BJ (cell line): ENCODE measurements at regions not wholly inside any gene's neighbourhood (a gene's known extent, or its start where the extent isn't known, plus 50 kb on each side); places are given as distances from the start of the nearest gene placed in this dataset.
"Not testable (repeated sequence)": the region's sequence is repeated elsewhere in the genome, so short reads cannot be mapped to it uniquely, and the experiment has no call there.

Experiments used
- CTCF ChIA-PET: fragments of 350-600 bp; formaldehyde crosslinking; extraction: SDS; loops from one replicate; lab custom pipeline; 2021; ENCODE audit warnings: antibody characterized with exemption, inconsistent platforms; lab: Yijun Ruan, JAX
- POLR2A ChIA-PET: fragments of 300-600 bp; sonication (Branson Sonifier 250); formaldehyde crosslinking; extraction: SDS; loops from one replicate; lab custom pipeline; 2021; ENCODE audit warnings: antibody characterized with exemption; lab: Charles Lee
- DNase-seq: peaks from one replicate; pipeline ENCODE4 v3.0.0-alpha.2; 2011; ENCODE audit warnings: low read depth
- H3K27me3 ChIP-seq: 2 replicates; pipeline ENCODE4 v1.6.0; 2011; ENCODE audit warnings: low read length; ENCODE audit not compliant: control insufficient read depth, insufficient read depth
- H3K36me3 ChIP-seq: 2 replicates; pipeline ENCODE4 v1.5.1; 2011; ENCODE audit warnings: low read length; ENCODE audit not compliant: control insufficient read depth, insufficient read depth
- H3K4me3 ChIP-seq: 2 replicates; pipeline ENCODE4 v1.5.1; 2011; ENCODE audit warnings: low read depth, mild to moderate bottlenecking, control low read depth, low read length
- TF ChIP-seq, protein P1 (sequence below): IDR thresholded peaks from 2 replicates; pipeline ENCODE4 v1.5.1; 2011; ENCODE audit warnings: low read depth, mild to moderate bottlenecking, control low read depth, inconsistent platforms, low read length, moderate library complexity; ENCODE audit not compliant: insufficient read depth

DNA sequence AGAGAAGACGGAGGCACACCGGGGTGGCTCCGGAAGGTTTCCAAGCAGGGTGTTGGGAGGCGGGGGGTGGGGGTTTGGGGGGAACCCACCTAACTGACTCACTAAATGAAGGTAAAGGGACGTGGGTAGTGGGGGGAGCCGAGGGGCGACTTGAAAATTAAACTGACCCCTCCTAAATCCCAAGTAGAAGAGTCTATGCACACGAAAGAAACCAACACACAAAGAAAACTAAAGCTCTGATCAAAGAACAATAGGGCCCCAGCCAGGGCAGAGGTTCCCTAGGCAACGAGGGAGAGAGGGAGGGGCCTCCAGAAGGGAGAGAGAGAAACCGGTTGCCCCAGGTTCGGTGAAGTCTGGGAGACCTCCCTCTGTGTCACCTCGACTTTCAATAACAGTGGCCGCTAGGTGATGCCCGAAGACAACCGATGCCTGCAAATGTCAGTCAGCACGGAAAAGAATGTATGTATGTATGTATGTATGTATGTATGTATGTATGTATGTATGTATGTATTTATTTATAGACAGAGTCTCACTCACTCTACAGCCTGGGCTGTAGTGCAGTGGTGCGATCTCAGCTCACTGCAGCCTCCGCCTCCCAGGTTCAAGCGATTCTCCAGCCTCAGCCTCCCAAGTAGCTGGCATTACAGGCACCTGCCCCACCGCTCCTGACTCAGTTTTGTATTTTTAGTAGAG lies 106.7 kb upstream of the ANKRD30BL start:
- DNase-seq, POLR2A ChIA-PET, H3K36me3 ChIP-seq, H3K4me3 ChIP-seq, H3K27me3 ChIP-seq: not testable (repeated sequence)
- CTCF ChIA-PET, result interaction anchor here (0.6 kb wide), 1 partner anchor 1278 kb away, joined by 3 read pairs; no protein-coding TSS in a partner anchor
- TF ChIP-seq, protein P1, sequence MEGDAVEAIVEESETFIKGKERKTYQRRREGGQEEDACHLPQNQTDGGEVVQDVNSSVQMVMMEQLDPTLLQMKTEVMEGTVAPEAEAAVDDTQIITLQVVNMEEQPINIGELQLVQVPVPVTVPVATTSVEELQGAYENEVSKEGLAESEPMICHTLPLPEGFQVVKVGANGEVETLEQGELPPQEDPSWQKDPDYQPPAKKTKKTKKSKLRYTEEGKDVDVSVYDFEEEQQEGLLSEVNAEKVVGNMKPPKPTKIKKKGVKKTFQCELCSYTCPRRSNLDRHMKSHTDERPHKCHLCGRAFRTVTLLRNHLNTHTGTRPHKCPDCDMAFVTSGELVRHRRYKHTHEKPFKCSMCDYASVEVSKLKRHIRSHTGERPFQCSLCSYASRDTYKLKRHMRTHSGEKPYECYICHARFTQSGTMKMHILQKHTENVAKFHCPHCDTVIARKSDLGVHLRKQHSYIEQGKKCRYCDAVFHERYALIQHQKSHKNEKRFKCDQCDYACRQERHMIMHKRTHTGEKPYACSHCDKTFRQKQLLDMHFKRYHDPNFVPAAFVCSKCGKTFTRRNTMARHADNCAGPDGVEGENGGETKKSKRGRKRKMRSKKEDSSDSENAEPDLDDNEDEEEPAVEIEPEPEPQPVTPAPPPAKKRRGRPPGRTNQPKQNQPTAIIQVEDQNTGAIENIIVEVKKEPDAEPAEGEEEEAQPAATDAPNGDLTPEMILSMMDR, result peak; percentile 42

DNA sequence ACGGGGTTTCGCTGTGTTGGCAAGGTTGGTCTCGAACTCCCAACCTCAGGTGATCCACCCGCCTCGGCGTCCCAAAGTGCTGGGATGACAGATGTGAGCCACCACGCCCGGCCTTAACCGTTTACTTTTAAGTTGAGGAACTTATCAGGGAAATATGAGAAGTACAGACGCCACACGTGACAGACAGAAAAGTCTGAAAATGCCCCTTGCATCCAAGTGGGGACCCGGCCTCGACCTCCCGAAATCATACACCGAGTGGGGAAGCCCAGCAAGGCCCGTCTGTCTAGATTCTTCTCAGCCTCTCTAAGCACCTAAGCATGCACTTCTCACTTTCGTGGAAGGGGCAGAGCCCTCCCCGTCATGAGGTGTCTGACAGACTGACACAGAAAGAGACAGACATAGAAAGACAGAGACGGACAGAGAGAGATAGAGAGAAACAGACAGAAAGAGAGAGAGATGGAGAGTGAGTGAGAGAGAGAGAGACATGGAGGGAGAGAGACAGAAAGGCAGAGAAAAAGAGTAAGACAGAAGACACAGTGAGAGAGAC lies 107.3 kb upstream of the ANKRD30BL start:
- TF ChIP-seq, protein P1, result no peak
- Histone ChIP-seq H3K27me3 (no peaks in the 10 kb centered on the region), H3K4me3 (no peak overlapping the region), H3K36me3 (no peaks in the 10 kb centered on the region)
- ChIA-PET CTCF (no interaction called here), POLR2A (no interaction called here)
- DNase-seq, result no peak

DNA sequence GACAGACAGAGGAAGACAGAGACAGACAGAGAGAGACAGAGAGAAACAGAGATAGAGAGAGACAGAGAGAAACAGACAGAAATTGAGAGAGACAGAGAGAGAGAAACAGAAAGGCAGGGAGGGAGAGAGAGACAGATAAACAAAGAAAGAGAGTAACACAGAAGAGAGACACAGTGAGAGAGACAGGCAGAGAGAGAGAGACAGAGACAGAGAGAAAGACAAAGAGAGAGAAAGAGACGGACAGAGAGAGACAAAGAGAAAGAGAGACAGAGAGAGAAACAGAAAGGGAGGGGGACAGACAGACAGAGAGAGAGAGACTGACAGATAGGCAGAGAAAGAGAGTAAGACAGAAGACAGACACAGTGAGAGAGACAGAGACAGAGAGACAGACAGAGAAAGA lies 108.5 kb upstream of the ANKRD30BL start:
- no peak for DNase-seq
- POLR2A ChIA-PET, result no interaction called here
- no peak overlapping the region for H3K4me3 ChIP-seq
- CTCF ChIA-PET, result no interaction called here
- H3K27me3 ChIP-seq, result no peaks in the 10 kb centered on the region
- TF ChIP-seq, protein P1, result no peak
- H3K36me3 ChIP-seq, result no peaks in the 10 kb centered on the region

DNA sequence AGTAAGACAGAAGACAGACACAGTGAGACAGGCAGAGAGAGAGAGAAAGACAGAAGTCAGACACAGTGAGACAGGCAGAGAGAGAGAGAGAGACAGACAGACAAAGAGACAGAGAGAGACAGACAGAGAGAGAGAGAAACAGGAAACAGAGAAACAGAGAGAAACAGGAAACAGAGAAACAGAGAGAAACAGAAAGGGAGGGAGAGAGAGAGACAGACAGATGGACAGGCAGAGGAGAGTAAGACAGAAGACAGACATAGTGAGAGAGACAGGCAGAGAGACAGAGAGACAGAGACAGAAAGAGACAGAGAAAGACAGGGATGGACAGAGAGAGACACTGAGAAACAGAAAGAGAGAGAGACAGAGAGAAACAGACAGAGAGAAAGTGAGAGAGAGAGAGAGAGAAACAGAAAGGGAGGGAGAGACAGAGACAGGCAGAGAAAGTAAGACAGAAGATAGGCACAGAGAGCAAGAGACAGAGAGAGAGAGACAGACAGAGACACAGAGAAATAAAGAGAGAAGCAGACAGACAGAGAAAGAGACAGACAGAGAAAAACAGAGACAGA lies 109.3 kb upstream of the ANKRD30BL start:
- TF ChIP-seq, protein P1, result no peak

DNA sequence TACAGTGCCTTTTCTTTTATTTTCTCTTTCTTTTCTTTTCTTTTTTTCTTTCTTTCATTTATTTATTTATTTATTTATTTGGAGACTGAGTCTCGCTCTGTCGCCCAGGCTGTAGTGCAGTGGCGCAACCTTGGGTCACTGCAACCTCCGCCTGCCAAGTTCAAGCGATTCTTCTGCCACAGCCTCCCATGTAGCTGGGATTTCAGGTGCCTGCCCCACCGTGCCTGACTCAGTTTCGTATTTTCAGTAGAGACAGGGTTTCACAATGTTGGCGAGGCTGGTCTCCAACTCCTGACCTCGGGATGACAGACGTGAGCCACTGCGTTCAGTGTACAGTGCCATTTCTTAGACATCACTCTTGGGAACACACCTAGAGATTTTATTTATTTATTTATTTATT lies 110.0 kb upstream of the ANKRD30BL start:
- H3K4me3 ChIP-seq, CTCF ChIA-PET, POLR2A ChIA-PET, H3K36me3 ChIP-seq, DNase-seq, H3K27me3 ChIP-seq: not testable (repeated sequence)

More for the DNA sequence above, 109.3 kb upstream of the ANKRD30BL start:
- ChIA-PET POLR2A (no interaction called here), CTCF (no interaction called here)
- Histone ChIP-seq H3K27me3 (no peaks in the 10 kb centered on the region), H3K36me3 (no peaks in the 10 kb centered on the region), H3K4me3 (no peak overlapping the region)
- DNase-seq, result no peak
